AML-193 (cell line): ENCODE measurements at regions not wholly inside any gene's neighbourhood (a gene's known extent, or its start where the extent isn't known, plus 50 kb on each side); places are given as distances from the start of the nearest gene placed in this dataset.

ENCODE experiments used
- DNase-seq, 2 experiments: peaks; one replicate each; lab custom pipeline; 2025; lab: John Stamatoyannopoulos, UW

DNA sequence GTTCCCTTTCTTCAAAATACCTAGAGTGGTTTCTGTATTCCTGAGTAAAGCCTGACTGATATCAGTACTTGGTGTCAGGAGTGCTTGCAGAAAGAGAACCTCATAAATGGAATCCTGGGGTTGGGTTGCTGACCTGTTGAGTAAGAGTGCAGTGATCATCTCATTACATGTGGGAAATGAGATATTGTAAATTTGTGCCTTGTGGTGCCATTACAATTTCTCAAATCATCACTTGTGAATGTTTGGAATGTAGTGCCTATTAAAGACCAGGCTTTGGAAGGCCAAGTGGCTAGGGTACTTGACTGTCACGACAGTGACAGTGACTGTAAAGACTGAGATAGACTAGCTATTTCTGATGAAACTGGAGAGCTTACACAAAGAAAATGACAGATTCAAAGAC is 176.7 kb upstream of the CTTNBP2NL start:
- DNase-seq = no peak

DNA sequence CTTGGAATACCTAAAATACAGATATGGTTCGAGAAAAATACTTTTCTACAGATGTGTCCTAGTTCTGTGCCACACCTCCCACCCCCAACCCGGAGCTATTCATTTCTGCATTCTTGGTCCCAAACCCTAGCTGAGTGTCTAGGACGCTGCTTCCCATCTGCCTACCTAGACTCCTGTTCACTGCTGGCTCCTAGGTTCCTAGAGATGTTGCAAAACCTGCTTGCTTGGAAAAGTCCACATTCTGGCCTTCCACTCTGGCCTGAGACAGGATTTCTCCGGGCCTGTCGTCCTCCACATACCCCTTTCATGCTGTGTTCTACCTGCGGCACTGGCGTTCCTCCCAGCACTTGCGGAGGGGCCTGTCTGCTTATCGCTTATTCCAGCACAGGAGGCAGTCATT is 165.8 kb upstream of the CTTNBP2NL start:
- DNase-seq = no peak

DNA sequence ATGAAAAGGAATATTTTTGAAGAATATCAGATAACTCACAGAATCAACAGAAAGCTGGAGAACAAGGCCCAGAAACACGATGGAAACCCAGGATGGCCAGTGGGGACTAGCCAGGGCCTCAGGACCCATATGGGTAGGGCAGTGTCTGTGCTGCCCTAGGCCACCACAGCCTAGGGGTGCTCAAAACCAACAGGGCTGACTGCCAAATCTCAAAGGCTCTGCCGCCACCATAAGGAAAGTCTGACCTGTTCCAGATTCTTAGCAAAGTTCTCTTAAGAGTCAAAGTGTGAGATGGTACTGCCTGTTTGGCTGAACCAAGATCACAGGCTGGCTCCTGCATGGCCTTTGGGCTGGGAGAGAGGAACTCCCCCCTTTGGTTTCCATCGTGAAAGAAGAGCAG is 164.7 kb upstream of the CTTNBP2NL start:
- no peak for DNase-seq

DNA sequence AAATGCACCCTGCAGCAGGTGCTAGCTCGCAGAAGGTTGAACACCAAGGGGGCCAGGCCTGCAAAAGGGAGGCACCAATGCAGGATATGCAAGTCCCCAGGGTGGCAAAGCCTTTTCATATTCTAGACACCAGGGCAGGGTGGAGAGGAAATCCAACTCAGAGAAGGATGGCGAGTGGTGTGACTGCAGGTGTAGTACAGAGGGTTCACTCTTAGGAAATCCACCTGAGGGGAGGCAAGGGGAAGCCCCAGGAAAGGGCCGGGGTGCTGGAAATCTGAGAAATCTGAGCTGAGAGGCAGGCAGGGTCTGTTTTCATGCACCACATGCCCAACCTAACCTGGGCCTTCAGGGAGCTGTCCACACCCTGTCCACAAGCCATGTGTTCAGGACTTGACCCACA is 163.2 kb upstream of the CTTNBP2NL start:
- DNase-seq = no peak

DNA sequence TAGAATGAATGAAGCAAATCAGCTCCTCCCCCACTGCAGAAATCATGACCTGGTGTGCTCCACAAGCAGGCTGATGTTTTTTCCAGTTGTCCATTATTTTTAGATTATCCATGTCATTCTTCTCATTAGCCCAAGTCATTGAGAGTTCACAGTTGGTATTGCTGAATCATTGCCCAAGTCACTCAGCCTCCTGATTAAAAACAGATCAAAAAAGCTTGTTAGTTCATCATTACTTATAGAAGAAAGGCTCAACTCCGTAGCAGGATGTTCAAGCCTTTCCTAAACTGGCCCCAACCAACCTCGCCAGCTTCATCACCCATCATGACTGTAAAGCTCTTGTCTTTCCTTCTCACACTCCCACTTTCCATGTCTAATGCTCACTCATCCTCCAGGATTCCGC is 161.3 kb upstream of the CTTNBP2NL start:
- no peak for DNase-seq

DNA sequence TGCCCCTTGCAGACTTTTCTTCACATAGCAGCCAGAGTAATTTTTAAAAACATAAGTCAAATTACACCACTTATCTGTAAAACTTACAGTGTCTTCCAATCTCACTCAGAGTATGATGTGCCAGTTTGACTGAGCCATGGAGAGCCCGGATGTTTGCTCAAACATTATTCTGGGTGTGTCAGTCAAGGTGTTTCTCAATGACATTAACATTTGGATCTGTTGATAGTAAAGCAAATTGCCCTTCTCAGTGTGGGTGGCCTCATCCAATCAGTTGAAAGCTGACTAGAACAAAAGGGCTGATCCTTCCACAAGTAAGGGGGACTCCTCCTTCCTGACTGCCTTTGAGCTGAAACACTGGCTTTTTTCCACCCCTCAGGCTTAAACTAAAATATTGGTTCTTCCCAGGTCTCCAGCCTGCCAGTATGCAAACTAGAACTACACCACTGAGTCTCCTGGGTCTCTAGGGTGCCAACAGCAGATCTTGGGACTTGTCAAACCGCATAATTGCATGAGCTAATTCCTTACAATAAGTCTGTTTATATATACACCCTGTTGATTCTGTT is 157.9 kb upstream of the CTTNBP2NL start:
- DNase-seq = no peak

DNA sequence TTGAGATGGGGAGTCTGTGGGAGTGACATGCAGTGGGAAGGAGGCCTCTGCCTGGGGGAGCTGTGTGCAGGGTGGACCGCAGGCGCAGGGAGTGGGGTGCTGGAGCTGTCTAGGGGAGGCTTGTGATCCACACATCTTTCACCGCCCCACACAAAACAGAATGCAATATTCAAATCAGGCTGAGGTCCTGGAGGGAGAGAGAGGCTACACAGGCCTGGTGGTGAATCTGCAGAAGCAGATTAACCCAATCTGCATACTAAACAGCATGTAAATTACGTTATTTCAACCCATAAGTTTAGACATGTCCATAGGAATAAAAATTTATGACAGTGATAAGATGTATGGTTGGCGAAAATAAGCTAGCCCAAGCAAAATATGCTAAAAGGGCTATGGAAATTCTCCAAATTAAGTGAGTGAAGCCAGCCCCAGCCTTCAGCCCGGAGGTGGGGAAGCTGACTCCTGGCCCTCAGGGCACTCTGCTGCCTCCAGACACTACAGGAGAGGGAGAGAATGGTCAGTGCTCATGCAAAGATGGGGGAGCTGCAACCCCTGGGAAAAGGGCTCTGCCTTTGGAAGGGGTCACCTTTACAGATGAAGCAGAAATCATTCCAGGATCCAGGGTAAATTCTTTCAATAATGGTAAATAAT is 156.2 kb upstream of the CTTNBP2NL start:
- no peak for DNase-seq

DNA sequence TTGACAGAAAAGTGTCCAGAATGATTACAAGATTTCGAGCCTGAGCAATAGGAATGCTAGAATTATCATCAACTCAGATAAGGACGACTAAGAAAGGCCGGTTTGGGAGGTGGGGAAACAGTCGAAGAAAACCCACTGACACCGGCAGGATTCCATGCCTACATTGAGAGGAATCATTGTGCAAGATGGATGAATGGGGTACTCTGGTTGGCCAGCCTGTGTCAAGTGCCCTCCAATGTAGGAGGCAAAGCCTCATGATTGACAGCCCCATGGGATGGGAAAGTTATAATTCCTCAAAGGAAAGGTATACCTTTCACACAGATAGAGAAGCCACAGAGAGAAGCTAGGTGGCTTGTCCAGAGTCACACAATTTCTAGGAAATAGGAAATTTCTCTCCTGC is 153.5 kb upstream of the CTTNBP2NL start:
- no peak for DNase-seq

DNA sequence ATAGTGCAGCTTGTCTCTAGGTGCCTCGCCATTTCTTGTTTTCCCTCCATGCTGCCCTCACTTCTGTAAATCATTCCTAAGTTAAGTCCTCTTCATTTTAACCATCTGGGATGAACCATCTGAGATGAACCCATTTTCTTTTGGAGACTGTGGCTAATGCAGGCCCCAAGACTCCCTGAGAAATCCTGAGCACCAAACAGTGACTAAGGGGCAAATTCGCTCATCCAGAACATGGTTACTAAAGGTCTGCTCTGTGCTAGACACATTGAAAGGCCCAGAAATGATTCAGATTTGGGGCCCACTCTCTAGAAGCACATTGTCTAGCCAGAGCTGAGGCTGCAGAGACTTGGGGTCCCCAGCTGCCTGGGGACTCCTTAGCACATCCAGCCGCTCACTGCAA is 151.9 kb upstream of the CTTNBP2NL start:
- DNase-seq = no peak

DNA sequence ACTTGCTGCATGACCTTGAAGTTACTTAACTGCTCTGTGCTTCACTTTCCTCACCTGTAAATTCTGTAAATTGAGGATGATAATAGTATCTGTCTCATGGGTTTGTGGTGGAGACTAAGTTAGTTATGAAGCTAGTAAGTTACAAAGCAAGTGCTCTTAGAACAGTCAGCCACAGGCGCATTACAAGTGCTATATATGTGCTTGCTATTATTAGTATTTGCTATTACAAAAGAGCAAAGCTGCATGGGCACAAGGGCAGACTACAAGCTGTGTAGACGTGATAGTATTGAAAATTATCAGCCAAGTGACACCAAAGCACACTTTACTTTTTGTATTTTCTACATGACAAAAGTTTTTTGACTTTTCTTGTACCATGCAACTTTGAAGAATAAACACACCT is 150.9 kb upstream of the CTTNBP2NL start:
- no peak for DNase-seq

DNA sequence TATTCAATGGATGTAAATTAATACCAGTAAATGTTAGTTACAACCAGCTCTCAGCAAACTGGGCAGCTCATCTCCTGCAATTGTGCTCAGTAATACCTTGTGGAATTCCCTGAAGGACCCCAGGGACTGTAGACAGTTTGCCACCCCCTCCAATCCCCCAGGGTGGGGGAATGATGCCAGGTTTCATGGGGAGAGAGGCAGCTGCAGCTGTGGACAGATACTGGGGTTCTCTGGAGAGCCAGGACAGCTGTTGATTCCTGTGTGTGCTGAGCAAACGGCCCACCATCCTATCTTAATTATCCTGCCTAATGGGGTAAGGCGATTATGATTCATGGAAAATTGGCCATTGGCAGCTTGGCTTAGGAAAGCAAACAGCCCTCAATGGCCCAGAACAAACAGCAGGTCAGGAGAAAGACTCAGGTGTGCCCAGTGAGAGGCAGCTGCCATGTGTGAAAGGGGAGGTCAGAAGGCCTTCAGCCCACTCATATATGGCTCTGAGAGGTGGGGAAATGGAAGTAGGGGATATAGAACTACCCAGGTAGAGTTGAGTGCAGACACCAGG is 148.9 kb upstream of the CTTNBP2NL start:
- DNase-seq = no peak

DNA sequence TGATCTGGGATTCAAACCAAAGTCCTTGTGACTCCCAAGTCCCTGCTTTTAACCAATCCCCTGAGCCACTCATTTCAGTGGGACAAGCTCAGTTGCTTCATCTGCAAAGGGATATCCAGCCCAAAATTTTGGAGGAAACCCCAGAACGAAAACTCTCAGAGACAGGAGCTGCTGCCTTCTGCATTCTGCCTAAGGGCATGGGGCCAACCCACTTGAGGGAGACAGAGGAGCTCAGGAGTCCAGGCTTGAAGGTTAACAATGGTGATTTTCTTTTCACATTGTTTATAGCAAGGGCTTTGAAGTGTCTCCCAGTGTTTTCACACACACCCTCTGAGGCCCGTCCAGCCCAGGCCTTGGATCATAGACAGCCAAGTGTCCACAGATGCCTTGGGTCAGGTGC is 148.1 kb upstream of the CTTNBP2NL start:
- DNase-seq = no peak

DNA sequence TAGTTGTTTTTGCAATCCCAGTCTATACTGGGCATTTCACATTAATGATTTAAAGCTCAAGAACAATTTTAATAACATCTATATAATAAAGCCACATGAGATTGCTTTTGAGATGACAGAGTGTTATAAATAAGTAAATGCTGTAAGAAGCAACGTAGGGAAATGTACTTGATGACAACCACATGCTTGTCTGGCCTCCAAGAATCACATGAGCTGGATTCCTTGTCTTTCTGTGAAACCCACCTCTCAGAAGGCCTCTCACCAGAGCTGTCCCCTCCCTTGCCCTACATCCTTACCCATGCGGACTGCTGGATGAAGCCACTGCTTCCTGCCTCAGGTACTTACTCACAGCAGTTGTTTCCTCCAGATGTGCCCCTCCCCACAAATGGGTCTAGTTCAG is 145.1 kb upstream of the CTTNBP2NL start:
- no peak for DNase-seq

DNA sequence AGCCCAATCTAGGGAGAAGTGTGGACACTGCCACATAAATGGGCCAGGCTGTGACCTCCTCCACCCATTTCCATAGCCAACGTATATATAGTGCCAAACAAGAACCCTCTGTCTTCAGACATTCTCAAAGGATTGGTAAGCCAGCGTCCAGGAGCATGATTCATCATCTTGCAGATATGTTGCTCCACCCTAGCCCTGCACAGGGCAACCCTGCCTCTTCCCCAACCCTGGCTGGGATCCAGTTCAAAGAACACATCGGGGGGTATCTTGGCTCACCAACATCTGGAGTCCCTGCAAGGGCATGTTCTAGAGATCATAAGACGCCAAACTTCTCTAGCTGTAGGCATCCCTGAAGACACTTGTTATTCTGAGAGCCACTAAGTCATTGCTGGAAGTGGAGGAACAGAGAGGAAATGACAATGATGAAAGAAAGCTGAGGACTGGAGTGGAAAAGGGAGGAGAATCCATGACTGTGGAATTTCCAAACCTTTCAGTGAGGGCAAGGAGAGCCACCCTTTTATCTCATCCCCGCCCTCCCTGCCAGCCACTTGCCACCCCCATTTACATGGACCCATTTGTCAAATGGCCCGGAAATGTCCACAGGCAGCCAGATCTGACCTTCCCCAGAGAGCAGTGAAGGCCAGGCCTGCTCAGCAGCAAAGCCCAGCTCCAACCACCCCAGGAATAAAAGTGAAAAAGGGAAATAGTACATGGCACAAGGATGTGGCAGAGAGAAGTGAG is 144.1 kb upstream of the CTTNBP2NL start:
- DNase-seq = no peak

DNA sequence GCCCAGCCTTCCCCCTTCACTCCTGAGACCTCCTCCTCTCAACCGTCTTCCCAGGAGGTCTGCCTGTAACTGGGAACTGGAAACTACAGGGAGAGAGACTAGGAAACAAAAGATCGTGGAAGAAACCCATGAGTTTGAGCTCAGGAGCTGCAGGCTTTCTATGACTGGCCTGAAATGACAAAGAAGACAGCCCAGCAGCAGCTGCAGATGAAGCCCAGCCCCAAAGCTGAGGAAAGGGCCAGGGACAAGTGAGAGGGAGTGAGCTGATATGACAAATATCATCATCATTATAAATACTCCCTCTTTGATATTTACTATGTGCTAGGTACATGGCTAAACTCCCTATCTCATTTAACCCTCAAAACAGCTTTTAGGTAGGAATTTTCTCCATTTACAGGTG is 142.6 kb upstream of the CTTNBP2NL start:
- no peak for DNase-seq

DNA sequence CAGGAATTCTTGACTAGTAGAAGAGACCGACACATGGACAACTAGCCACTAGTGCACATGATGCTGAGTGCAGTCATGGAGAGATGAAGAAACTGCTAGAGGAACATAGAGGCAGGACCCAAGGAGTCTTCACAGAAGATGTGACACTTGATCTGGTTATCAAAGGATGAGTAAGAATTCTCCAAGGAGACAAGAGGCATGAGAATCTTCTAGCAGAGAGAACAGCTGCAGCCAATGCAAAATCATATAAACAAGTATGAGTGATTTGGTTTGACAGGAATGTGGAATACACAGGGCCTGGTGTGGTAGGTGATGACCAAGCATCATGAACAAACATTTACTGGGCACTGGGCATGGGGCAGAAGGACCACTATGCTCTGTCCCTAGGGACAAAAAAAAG is 140.9 kb upstream of the CTTNBP2NL start:
- DNase-seq = no peak

DNA sequence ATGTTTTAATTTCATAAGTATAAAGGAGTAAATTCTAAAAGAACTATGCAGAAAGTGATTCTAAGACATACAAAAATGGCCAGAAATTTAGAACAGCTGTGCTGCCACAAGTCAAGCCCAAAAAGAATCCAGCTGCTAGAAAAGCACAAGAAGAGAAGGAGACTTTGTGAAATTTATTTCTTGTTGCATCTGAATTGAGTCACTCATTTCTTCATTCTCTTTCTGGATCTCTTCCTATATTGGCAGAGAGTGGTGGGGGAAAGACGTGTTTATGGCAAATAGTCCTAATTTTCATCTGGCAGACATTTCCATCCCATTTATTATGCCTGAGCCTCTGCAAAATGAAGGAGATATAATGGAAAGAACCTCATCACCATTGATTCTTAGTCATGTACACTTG is 139.6 kb upstream of the CTTNBP2NL start:
- DNase-seq = no peak

DNA sequence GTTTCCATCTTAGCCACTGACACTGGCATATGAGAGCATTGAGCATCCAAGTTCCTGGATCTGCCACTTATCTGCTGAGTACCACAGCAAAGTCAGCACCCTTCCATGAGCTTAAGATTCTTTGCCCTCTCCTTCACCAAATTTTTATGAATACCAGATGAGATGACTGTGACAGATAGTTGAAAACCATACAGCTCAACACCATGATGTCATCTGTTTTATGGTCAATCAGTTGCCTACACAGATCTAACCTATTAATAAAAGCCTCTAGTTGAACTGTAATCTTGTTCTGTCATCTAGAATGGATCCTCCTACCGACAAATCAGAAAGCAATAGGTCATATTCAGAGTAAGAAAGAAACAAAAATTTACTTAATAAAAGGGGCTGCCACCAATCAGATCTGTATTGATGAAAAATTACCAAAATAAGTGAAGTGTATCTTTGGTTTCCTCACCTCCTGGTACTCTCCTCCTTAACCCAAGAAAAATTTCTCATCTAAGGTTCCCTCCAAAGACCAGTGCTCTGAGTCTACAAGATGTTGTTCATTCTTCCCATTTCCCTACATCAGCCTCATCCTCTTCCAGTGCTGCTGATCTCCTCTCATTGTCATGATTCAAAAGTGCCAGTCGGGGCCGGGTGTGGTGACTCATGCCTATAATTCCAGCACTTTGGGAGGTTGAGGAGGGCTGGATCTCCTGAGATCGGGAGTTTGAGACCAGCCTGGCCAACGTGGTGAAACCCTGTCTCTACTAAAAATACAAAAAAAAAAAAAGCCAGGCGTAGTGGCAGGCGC is 138.8 kb upstream of the CTTNBP2NL start:
- DNase-seq = no peak

DNA sequence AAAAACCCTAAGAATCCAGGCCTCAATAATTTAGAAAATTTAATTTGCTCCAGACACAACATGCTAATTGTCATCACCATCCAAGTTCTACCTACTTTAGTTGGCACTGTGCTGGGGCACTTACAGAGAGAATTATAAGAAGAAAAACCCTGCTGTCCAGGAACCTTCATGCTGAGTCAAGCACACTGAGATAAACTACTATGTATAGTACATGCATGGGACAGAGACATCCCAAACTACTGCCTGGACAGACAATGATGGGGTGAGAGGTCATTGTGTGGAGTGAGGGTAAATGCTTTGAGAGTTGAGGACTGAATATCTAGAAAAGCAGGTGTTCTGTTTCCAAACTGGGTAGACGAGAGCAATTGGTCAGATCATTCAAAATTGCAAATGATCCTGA is 135.3 kb upstream of the CTTNBP2NL start:
- DNase-seq = no peak

DNA sequence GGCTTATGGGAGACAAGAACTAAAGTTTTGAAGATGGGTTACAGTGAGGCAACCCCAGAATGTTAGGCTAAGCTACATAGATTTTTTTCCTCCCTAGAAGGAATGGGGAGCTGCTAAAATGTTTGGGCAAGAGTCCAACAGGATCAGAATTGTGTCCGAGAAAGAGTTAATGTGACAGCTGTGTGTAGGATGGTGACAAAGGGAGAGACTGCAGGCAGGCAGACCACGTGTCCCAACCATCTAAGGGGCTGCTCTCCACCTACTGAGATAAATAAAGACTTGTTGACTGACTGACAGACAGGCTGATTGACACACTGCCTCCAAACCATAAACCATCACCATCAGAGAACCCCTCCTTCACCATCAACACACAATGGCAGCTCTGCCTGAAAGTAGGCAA is 133.7 kb upstream of the CTTNBP2NL start:
- DNase-seq = no peak

DNA sequence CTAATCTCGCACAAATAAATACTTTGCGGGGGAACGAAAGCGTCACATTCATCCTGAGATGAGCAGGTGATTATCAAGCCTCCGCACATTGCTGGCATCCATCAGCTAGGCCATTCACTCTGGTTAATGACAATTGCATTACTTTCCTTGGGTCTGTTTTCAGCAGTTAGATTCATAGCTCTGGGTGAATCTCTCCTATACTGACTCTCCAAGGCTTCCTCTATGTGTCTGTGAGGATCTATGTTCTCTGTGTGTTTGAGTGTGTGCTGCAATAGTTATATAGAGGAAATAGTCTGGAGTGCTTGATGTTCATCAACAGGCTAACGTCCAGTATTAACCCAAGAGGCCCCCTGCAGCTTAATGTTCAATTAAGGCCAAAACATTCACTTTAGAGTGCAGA is 133.0 kb upstream of the CTTNBP2NL start:
- no peak for DNase-seq

DNA sequence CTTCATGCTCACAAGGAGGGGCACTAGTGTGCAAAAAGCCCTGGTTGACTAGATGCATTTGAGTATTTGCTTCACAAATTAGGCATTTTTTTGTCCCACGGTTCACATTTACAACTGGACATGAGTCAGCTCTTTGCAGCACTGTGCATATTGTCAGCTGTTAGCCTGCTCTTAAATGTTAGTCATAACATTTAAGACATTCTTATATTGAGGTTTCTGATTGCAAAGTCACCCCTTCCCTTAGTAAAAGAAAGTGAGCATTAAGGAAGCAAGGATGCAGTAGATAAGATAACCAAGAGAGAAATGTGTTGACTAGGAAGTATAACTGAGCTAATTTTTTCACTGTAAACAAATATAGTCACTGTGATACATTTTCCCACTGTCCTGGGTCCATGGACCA is 132.6 kb upstream of the CTTNBP2NL start:
- DNase-seq = no peak

DNA sequence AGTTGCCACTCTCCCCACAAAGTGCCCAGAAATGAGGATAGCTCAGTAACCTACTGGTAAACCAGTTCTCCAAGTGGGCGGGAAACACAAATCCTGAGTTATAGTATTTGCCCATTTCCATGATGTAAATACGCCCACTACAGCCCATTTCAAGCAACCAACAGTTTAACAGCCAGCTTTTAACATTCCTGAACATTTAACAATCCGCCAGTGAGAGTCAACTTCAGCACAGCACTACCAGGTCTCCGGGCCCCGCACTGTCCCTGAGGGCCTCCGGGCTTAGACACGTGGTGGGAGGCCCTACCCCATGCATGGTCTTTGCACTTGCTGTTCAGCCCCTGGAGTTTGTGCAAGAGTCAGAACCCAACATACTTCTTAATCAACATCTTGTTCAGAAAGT is 132.0 kb upstream of the CTTNBP2NL start:
- no peak for DNase-seq
